ENCODE measurements at regions not wholly inside any gene's neighbourhood (a gene's known extent, or its start where the extent isn't known, plus 50 kb on each side); places are given as distances from the start of the nearest gene placed in this dataset.

DNA sequence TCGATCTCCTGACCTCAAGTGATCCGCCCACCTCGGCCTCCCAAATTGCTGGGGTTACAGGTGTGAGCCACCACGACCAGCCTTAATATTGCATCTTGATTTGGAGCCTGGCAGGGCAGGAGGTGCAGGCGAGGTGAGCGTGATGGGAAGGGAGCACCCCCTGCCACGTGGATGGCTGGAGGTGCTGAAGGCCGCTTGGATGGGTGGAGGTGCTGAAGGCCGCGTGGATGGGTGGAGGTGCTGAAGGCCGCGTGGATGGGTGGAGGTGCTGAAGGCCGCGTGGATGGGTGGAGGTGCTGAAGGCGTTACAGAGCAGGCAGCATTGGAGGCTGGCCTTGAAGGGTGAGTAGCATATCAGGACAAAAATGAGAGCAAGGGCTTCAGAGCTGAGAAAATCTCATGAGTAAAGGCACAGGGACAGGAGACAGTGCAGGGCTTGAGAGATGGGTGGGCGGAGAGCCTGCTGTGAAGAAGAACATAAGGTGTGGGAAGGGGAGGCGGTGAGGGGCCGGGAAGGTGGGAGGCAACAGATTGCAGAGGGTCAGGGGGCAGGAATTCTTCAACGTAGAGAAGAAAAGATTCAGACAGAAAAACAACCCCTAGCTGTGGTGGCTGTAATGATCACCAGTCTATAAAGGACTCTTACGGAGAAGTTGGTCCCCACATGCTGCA, 101.7 kb upstream of the SEC14L1 start:
- no peak overlapping the region for H2BK5ac ChIP-seq (ENCODE audit: low read depth, low read length, poor library complexity, severe bottlenecking)
- no peak overlapping the region for H4K5ac ChIP-seq (ENCODE audit: low read depth, low read length)
- no peak overlapping the region for H3K14ac ChIP-seq (replicated peaks; ENCODE audit: low read depth, low read length)
- no peak overlapping the region for H4K91ac ChIP-seq (ENCODE audit: insufficient read depth, low read depth, low read length)
- ATAC-seq (ENCODE audit: low read depth) (no peak), DNase-seq (no peak)
- intact Hi-C loops (cut with micrococcal nuclease): no loop called here
- H3K9me1 ChIP-seq (ENCODE audit: insufficient read depth, low read length): no peaks in the 10 kb centered on the region
- no peak overlapping the region for H2AFZ ChIP-seq (replicated peaks; ENCODE audit: low read length, poor library complexity)
- H2BK15ac ChIP-seq (ENCODE audit: low read depth, low read length): no peak overlapping the region
- H3K4me1 ChIP-seq (ENCODE audit: control insufficient read depth, insufficient read depth, low read length): no peaks in the 10 kb centered on the region
- H3K36me3 ChIP-seq (ENCODE audit: control insufficient read depth, insufficient read depth, low read length): no peaks in the 10 kb centered on the region
- no peak overlapping the region for H4K8ac ChIP-seq (ENCODE audit: low read depth in 2 of 2, low read length in 2 of 2)
- H2AK9ac ChIP-seq (replicated peaks; ENCODE audit: low read depth, low read length, poor library complexity): no peak overlapping the region
- dilution Hi-C loops (cut with HindIII; ENCODE audit: low sequenced_read_pairs, unreplicated experiment): no loop called here
- H2AK5ac ChIP-seq (ENCODE audit: low read depth, low read length): no peak overlapping the region
- no peaks in the 10 kb centered on the region for H3K79me1 ChIP-seq (ENCODE audit: low read depth in 1 of 2, low read length in 2 of 2)
- no peak overlapping the region for H3K56ac ChIP-seq (ENCODE audit: extremely low read depth, insufficient read depth, low read length)
- no peak overlapping the region for H3K4me3 ChIP-seq (ENCODE audit: insufficient read depth, low read depth, low read length)
- H3K9me3 ChIP-seq (ENCODE audit: control insufficient read depth, insufficient read depth, low read length): 0 out of 2 replicates have a peak, but pooled peaks cover 1% of the 10 kb centered on the region
- H3K27ac ChIP-seq (ENCODE audit: insufficient read depth, low read length): no peak overlapping the region
- no peak overlapping the region for H3K9ac ChIP-seq (ENCODE audit: low read depth, low read length)
- no peak overlapping the region for H3K23ac ChIP-seq (ENCODE audit: low read depth, low read length)
- no TSS peak for BruUV-seq (replicated peaks)
- peaks cover 50% of the 10 kb centered on the region for H3K27me3 ChIP-seq (ENCODE audit: control insufficient read depth, insufficient read depth, low read length)
- H3K18ac ChIP-seq (ENCODE audit: low read depth, low read length): no peak overlapping the region
- H2BK120ac ChIP-seq (ENCODE audit: low read depth, low read length): no peak overlapping the region
- ChIA-PET CTCF (no interaction called here), POLR2A (ENCODE audit: unreplicated experiment) (no interaction called here)
- WGBS, 2 experiments (ENCODE audit: extremely low coverage in 2 of 2, insufficient read length in 1 of 2): 67% methylated on average over 8 of the region's 20 CpGs; no CpG with 5 or more reads in 1 of the 2 experiments
- TF ChIP-seq RFX5 (IDR thresholded peaks at IDR 0.05; ENCODE audit: low read depth, low read length) (no peak), SMC3 (IDR thresholded peaks at IDR 0.05; ENCODE audit: low read depth, low read length) (no peak), RAD21 (IDR thresholded peaks at IDR 0.05; ENCODE audit: low read length) (no peak), MXI1 (IDR thresholded peaks at IDR 0.05; ENCODE audit: borderline replicate concordance, low read depth, low read length) (no peak), POLR2A (IDR thresholded peaks at IDR 0.05; ENCODE audit: low read depth, low read length) (no peak), FOS (IDR thresholded peaks at IDR 0.05; ENCODE audit: low read depth, low read length) (no peak), NFE2L2 (IDR thresholded peaks at IDR 0.05; ENCODE audit: low read depth, low read length) (no peak)
- TF ChIP-seq, protein P1, sequence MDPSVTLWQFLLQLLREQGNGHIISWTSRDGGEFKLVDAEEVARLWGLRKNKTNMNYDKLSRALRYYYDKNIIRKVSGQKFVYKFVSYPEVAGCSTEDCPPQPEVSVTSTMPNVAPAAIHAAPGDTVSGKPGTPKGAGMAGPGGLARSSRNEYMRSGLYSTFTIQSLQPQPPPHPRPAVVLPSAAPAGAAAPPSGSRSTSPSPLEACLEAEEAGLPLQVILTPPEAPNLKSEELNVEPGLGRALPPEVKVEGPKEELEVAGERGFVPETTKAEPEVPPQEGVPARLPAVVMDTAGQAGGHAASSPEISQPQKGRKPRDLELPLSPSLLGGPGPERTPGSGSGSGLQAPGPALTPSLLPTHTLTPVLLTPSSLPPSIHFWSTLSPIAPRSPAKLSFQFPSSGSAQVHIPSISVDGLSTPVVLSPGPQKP (IDR thresholded peaks at IDR 0.05; ENCODE audit: borderline replicate concordance, low read depth, low read length): no peak
- in situ Hi-C loops (cut with MboI; ENCODE audit: low sequenced_read_pairs): no loop called here
- H4K20me1 ChIP-seq (ENCODE audit: insufficient read depth, low read length): no peaks in the 10 kb centered on the region
- H2BK20ac ChIP-seq (ENCODE audit: low read depth, low read length): no peak overlapping the region
- H3K4ac ChIP-seq (ENCODE audit: low read depth, low read length): no peak overlapping the region
- H3K4me2 ChIP-seq (ENCODE audit: low read depth, low read length): no peak overlapping the region

All from IMR-90 (cell line).